ENCODE measurements at regions not wholly inside any gene's neighbourhood (a gene's known extent, or its start where the extent isn't known, plus 50 kb on each side); places are given as distances from the start of the nearest gene placed in this dataset.

GRCh38 chr2:168300460-168300859 lies 53.1 kb upstream of the STK39 start:
- TF ChIP-seq ZNF565 (CRISPR knock-in tag; conservative IDR thresholded peaks at IDR 0.05; ENCODE audit: low read depth) (no peak), ZFP30 (CRISPR knock-in tag; IDR thresholded peaks at IDR 0.05) (no peak), ARNTL (CRISPR knock-in tag; IDR thresholded peaks at IDR 0.05; ENCODE audit: borderline replicate concordance, low read depth) (no peak), OSR1 (CRISPR knock-in tag; IDR thresholded peaks at IDR 0.05) (no peak), ESRRG (CRISPR knock-in tag; IDR thresholded peaks at IDR 0.05) (no peak), ISL1 (CRISPR knock-in tag; IDR thresholded peaks at IDR 0.05) (peak; percentile 64)
